H9 (cell line): ENCODE measurements at regions not wholly inside any gene's neighbourhood (a gene's known extent, or its start where the extent isn't known, plus 50 kb on each side); places are given as distances from the start of the nearest gene placed in this dataset.

ENCODE experiments used
- DNase-seq: peaks from one replicate; pipeline ENCODE4 v3.0.0-alpha.2; 2017
- H2AFZ ChIP-seq: one replicate; pipeline ENCODE4 v1.6.1; 2013; ENCODE audit warnings: mild to moderate bottlenecking, low read length, control low read depth, moderate library complexity
- H2AK5ac ChIP-seq: 2 replicates; pipeline ENCODE4 v1.6.1; 2013; ENCODE audit warnings: low read length, control low read depth, mixed read lengths; ENCODE audit not compliant: insufficient read length
- H2BK120ac ChIP-seq: one replicate; pipeline ENCODE4 v1.6.1; 2013; ENCODE audit warnings: low read depth, mild to moderate bottlenecking, low read length, control low read depth, inconsistent platforms; ENCODE audit not compliant: poor library complexity, severe bottlenecking
- H2BK12ac ChIP-seq: 2 replicates; pipeline ENCODE4 v1.6.1; 2013; ENCODE audit warnings: low read length, control low read depth, mixed read lengths, low read depth; ENCODE audit not compliant: insufficient read length
- H2BK15ac ChIP-seq: 2 replicates; pipeline ENCODE4 v1.6.1; 2013; ENCODE audit warnings: low read depth, low read length, control low read depth
- H2BK20ac ChIP-seq: one replicate; pipeline ENCODE4 v1.6.1; 2013; ENCODE audit warnings: low read depth, mild to moderate bottlenecking, low read length, control low read depth, inconsistent platforms; ENCODE audit not compliant: poor library complexity, severe bottlenecking
- H2BK5ac ChIP-seq: 2 replicates; pipeline ENCODE4 v1.6.1; 2013; ENCODE audit warnings: low read length, control low read depth, mixed read lengths; ENCODE audit not compliant: insufficient read length
- H3K14ac ChIP-seq: 2 replicates; pipeline ENCODE4 v1.6.1; 2013; ENCODE audit warnings: low read length, control low read depth; ENCODE audit not compliant: insufficient read depth
- H3K18ac ChIP-seq: 2 replicates; pipeline ENCODE4 v1.6.1; 2013; ENCODE audit warnings: low read depth, mild to moderate bottlenecking, mixed read lengths, low read length, control low read depth; ENCODE audit not compliant: insufficient read length
- H3K23ac ChIP-seq: 2 replicates; pipeline ENCODE4 v1.6.1; 2013; ENCODE audit warnings: low read length, control low read depth, mixed read lengths, low read depth; ENCODE audit not compliant: insufficient read length
- H3K23me2 ChIP-seq: 2 replicates; pipeline ENCODE4 v1.6.1; 2013; ENCODE audit warnings: low read depth, mild to moderate bottlenecking, mixed read lengths, low read length, control low read depth; ENCODE audit not compliant: insufficient read length, poor library complexity, severe bottlenecking
- H3K27ac ChIP-seq: 2 replicates; pipeline ENCODE4 v1.5.1; 2013; ENCODE audit warnings: low read length, control low read depth, mixed read lengths, low read depth; ENCODE audit not compliant: insufficient read length
- H3K27me3 ChIP-seq: 2 replicates; pipeline ENCODE4 v1.6.1; 2013; ENCODE audit warnings: low read length, control low read depth, inconsistent platforms; ENCODE audit not compliant: insufficient read depth
- H3K4ac ChIP-seq: 2 replicates; pipeline ENCODE4 v1.6.1; 2013; ENCODE audit warnings: low read depth, mild to moderate bottlenecking, control low read depth, inconsistent platforms, low read length, moderate library complexity
- H3K4me1 ChIP-seq: 2 replicates; pipeline ENCODE4 v1.6.1; 2013; ENCODE audit warnings: low read length, control low read depth, inconsistent platforms; ENCODE audit not compliant: insufficient read depth
- H3K4me2 ChIP-seq: 2 replicates; pipeline ENCODE4 v1.6.1; 2013; ENCODE audit warnings: low read length, control low read depth, mixed read lengths; ENCODE audit not compliant: insufficient read length, insufficient read depth
- H3K56ac ChIP-seq: 2 replicates; pipeline ENCODE4 v1.6.1; 2013; ENCODE audit warnings: low read depth, mild to moderate bottlenecking, mixed read lengths, low read length, control low read depth; ENCODE audit not compliant: insufficient read length
- H3K79me1 ChIP-seq: 2 replicates; pipeline ENCODE4 v1.6.1; 2013; ENCODE audit warnings: low read depth, mild to moderate bottlenecking, moderate library complexity, low read length, control low read depth, inconsistent platforms; ENCODE audit not compliant: insufficient read depth, poor library complexity, severe bottlenecking
- H3K79me2 ChIP-seq: 2 replicates; pipeline ENCODE4 v1.6.1; 2013; ENCODE audit warnings: low read length, control low read depth, inconsistent platforms; ENCODE audit not compliant: insufficient read depth
- H3K9ac ChIP-seq: 2 replicates; pipeline ENCODE4 v1.6.1; 2013; ENCODE audit warnings: low read length, control low read depth, mixed read lengths; ENCODE audit not compliant: insufficient read length; ENCODE audit errors: extremely low read depth
- H3K9me3 ChIP-seq: one replicate; pipeline ENCODE4 v1.6.1; 2013; ENCODE audit warnings: low read depth, low read length, inconsistent platforms; ENCODE audit not compliant: control insufficient read depth
- H3T11ph ChIP-seq: one replicate; pipeline ENCODE4 v1.6.1; 2013; ENCODE audit warnings: mild to moderate bottlenecking, low read length, control low read depth, inconsistent platforms
- H4K20me1 ChIP-seq: one replicate; pipeline ENCODE4 v1.6.1; 2013; ENCODE audit not compliant: control insufficient read depth, insufficient read length, insufficient read depth
- H4K5ac ChIP-seq: 2 replicates; pipeline ENCODE4 v1.6.1; 2013; ENCODE audit warnings: low read depth, mild to moderate bottlenecking, mixed read lengths, low read length, control low read depth; ENCODE audit not compliant: insufficient read length
- H4K8ac ChIP-seq: replicated peaks from 2 replicates; pipeline ENCODE4 v1.6.1; 2013; ENCODE audit warnings: low read length, control low read depth, mixed read lengths, low read depth; ENCODE audit not compliant: insufficient read length
- H4K91ac ChIP-seq: 2 replicates; pipeline ENCODE4 v1.6.1; 2013; ENCODE audit warnings: low read depth, mild to moderate bottlenecking, moderate library complexity, mixed read lengths, low read length, control low read depth; ENCODE audit not compliant: insufficient read length
- H3K27ac Mint-ChIP-seq, 3 experiments: 2 replicates in 2 of 3; 3 replicates in 1 of 3; pipeline ENCODE4 v1.8.0; 2020 to 2021; ENCODE audit warnings: mixed read lengths in 3 of 3, mild to moderate bottlenecking in 1 of 3, moderate library complexity in 1 of 3
- H3K27me3 Mint-ChIP-seq: 2 replicates; pipeline ENCODE4 v1.8.0; 2021; ENCODE audit warnings: low read depth, mild to moderate bottlenecking, moderate library complexity, mixed read lengths
- H3K36me3 Mint-ChIP-seq, 3 experiments: 2 replicates in 2 of 3; 3 replicates in 1 of 3; pipeline ENCODE4 v1.8.0; 2020 to 2021; ENCODE audit warnings: low read depth in 3 of 3, mixed read lengths in 3 of 3; ENCODE audit not compliant: insufficient read depth in 1 of 3
- H3K4me1 Mint-ChIP-seq, 2 experiments: 2 replicates each; pipeline ENCODE4 v1.8.0; 2020; ENCODE audit warnings: mixed read lengths in 2 of 2
- H3K4me3 Mint-ChIP-seq, 2 experiments: 2 replicates in 1 of 2; 3 replicates in 1 of 2; pipeline ENCODE4 v1.8.0; 2020 to 2021; ENCODE audit warnings: mild to moderate bottlenecking in 2 of 2, mixed read lengths in 2 of 2, moderate library complexity in 1 of 2
- H3K9me3 Mint-ChIP-seq, 2 experiments: 2 replicates in 1 of 2; 3 replicates in 1 of 2; pipeline ENCODE4 v1.8.0; 2020; ENCODE audit warnings: mild to moderate bottlenecking in 2 of 2, mixed read lengths in 2 of 2, moderate library complexity in 1 of 2
- CTCF ChIP-seq: fragments of 200-600 bp; sonication (generic); conservative IDR thresholded peaks from 3 replicates; pipeline ENCODE4 v1.8.0; 2021; ENCODE audit warnings: antibody characterized with exemption, mild to moderate bottlenecking
- WGBS: extraction: QIAGEN DNeasy Blood & Tissue Kit; methylation state at CpG from one replicate; pipeline ENCODE4 v1.1.7; 2013; ENCODE audit warnings: missing lambda C conversion rate, low lambda C conversion rate, mixed read lengths; ENCODE audit not compliant: insufficient read length; ENCODE audit errors: extremely low coverage; 5-methylcytosine and 5-hydroxymethylcytosine counted together

GRCh38 chr21:26766826-26767325 is 78.3 kb downstream of the ADAMTS1 start:
- H4K91ac ChIP-seq = no peak overlapping the region
- no peak overlapping the region for H3K27ac Mint-ChIP-seq

More at GRCh38 chr21:26766826-26767325, 78.3 kb downstream of the ADAMTS1 start:
- no peak overlapping the region for H2AK5ac ChIP-seq
- no peaks in the 10 kb centered on the region for H3K23me2 ChIP-seq
- H3K4me1 ChIP-seq = no peaks in the 10 kb centered on the region
- no peak overlapping the region for H4K8ac ChIP-seq
- no peak overlapping the region for H3K14ac ChIP-seq
- no peak overlapping the region for H3K27ac ChIP-seq
- no peak overlapping the region for H2BK5ac ChIP-seq
- whole genome bisulfite sequencing = no CpG with 5 or more reads among the region's 6 CpGs
- H3K56ac ChIP-seq = no peak overlapping the region
- H3K4ac ChIP-seq = no peak overlapping the region
- no peak overlapping the region for H3T11ph ChIP-seq
- H4K20me1 ChIP-seq = no peaks in the 10 kb centered on the region
- no peak overlapping the region for H3K4me3 Mint-ChIP-seq
- H3K79me1 ChIP-seq = no peaks in the 10 kb centered on the region
- H4K5ac ChIP-seq = no peak overlapping the region
- H2AFZ ChIP-seq = no peak overlapping the region
- no peaks in the 10 kb centered on the region for H3K79me2 ChIP-seq
- TF ChIP-seq CTCF = no peak
- no peak overlapping the region for H2BK20ac ChIP-seq
- DNase-seq = no peak
- H3K9me3 ChIP-seq = no peaks in the 10 kb centered on the region
- H3K27me3 ChIP-seq = no peaks in the 10 kb centered on the region
- no peak overlapping the region for H2BK15ac ChIP-seq
- no peak overlapping the region for H3K23ac ChIP-seq
- no peak overlapping the region for H2BK12ac ChIP-seq
- no peak overlapping the region for H3K4me2 ChIP-seq
- H3K18ac ChIP-seq = no peak overlapping the region
- H3K27me3 Mint-ChIP-seq = no peaks in the 10 kb centered on the region
- no peaks in the 10 kb centered on the region for H3K36me3 Mint-ChIP-seq
- no peaks in the 10 kb centered on the region for H3K9me3 Mint-ChIP-seq
- H2BK120ac ChIP-seq = no peak overlapping the region
- no peak overlapping the region for H3K9ac ChIP-seq
- H3K4me1 Mint-ChIP-seq = no peaks in the 10 kb centered on the region
